Body of pancreas (tissue), 4 donors: ENCODE measurements at regions not wholly inside any gene's neighbourhood (a gene's known extent, or its start where the extent isn't known, plus 50 kb on each side); places are given as distances from the start of the nearest gene placed in this dataset.

Source experiments
- POLR2A ChIP-seq, 3 donors: fragments of 450-650 bp; IDR thresholded peaks; one replicate each; pipeline ENCODE4 v1.6.1; 2016; ENCODE audit warnings: antibody characterized with exemption in 3 of 3, mild to moderate bottlenecking in 2 of 3
- TF ChIP-seq, protein P1 (sequence below), 7 experiments: fragments of 450-650 bp in 4 of 7; fragments of 200-600 bp in 3 of 7; sonication (generic) in 3 of 7; IDR thresholded peaks; one replicate each; pipeline ENCODE4 v1.5.1; 2016 to 2019; ENCODE audit warnings: antibody characterized with exemption in 7 of 7

DNA sequence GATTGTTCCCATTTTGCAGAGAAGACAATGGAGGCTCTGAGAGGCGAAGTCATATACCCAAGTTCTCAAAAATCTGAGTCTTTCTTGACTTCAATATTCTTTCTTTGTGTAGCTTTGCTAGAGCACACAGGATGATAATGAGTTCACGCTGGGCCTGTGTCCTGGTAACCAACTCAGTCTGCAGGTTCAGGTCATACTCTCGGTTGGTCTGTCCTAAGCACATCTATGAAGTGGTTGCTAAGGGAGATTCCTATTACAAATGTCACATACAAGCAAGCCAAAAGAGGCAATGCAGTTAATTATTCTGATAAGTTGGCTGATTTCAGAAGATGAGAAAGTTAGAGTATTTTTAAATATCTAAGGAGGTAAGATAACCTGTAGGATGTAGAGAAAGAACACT is 481.0 kb downstream of the SOX6 start:
- no peak for TF ChIP-seq POLR2A (IDR thresholded peaks at IDR 0.05)
- TF ChIP-seq, protein P1, sequence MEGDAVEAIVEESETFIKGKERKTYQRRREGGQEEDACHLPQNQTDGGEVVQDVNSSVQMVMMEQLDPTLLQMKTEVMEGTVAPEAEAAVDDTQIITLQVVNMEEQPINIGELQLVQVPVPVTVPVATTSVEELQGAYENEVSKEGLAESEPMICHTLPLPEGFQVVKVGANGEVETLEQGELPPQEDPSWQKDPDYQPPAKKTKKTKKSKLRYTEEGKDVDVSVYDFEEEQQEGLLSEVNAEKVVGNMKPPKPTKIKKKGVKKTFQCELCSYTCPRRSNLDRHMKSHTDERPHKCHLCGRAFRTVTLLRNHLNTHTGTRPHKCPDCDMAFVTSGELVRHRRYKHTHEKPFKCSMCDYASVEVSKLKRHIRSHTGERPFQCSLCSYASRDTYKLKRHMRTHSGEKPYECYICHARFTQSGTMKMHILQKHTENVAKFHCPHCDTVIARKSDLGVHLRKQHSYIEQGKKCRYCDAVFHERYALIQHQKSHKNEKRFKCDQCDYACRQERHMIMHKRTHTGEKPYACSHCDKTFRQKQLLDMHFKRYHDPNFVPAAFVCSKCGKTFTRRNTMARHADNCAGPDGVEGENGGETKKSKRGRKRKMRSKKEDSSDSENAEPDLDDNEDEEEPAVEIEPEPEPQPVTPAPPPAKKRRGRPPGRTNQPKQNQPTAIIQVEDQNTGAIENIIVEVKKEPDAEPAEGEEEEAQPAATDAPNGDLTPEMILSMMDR (IDR thresholded peaks at IDR 0.05): no peak
